Keratinocyte (primary cell): ENCODE measurements at regions not wholly inside any gene's neighbourhood (a gene's known extent, or its start where the extent isn't known, plus 50 kb on each side); places are given as distances from the start of the nearest gene placed in this dataset.
A peak's percentile ranks its signal among the peaks of the same experiment; 100 is the strongest.

Experiments
- DNase-seq: peaks from one replicate; pipeline ENCODE4 v3.0.0-alpha.2; 2011; ENCODE audit warnings: low read depth, missing footprints, low spot score
- FAIRE-seq: peaks from 2 replicates; lab custom pipeline; 2011; peaks lifted over from hg19 to GRCh38; lab: Jason Lieb, UNC
- H2AFZ ChIP-seq: 2 replicates; pipeline ENCODE4 v1.6.0; 2012; ENCODE audit warnings: low read length, control low read depth, inconsistent platforms; ENCODE audit not compliant: control insufficient read depth
- H3K27ac ChIP-seq: 2 replicates; pipeline ENCODE4 v1.5.1; 2011; ENCODE audit warnings: low read length; ENCODE audit not compliant: control insufficient read depth, insufficient read depth
- H3K27me3 ChIP-seq: 3 replicates; pipeline ENCODE4 v1.6.0; 2011; ENCODE audit warnings: low read length; ENCODE audit not compliant: control insufficient read depth, insufficient read depth; ENCODE audit errors: extremely low read depth
- H3K36me3 ChIP-seq, 2 experiments: 2 replicates in 1 of 2; 3 replicates in 1 of 2; pipeline ENCODE4 v1.5.1; 2011; ENCODE audit warnings: low read length in 2 of 2, mild to moderate bottlenecking in 1 of 2; ENCODE audit not compliant: control insufficient read depth in 2 of 2, insufficient read depth in 2 of 2; ENCODE audit errors: extremely low read depth in 1 of 2
- H3K4me1 ChIP-seq: 3 replicates; pipeline ENCODE4 v1.5.1; 2011; ENCODE audit warnings: low read length; ENCODE audit not compliant: control insufficient read depth, insufficient read depth; ENCODE audit errors: extremely low read depth
- H3K4me2 ChIP-seq: 3 replicates; pipeline ENCODE4 v1.6.0; 2011; ENCODE audit warnings: low read depth, low read length; ENCODE audit not compliant: control insufficient read depth, insufficient read depth; ENCODE audit errors: extremely low read depth
- H3K4me3 ChIP-seq, 3 experiments: fragments of 200-600 bp in 1 of 3; sonication (generic) in 1 of 3; 2 replicates in 2 of 3; 3 replicates in 1 of 3; pipeline ENCODE4 v1.5.1; 2011 to 2016; ENCODE audit warnings: low read length in 3 of 3, mild to moderate bottlenecking in 3 of 3, control low read depth in 2 of 3, inconsistent platforms in 1 of 3, low read depth in 1 of 3, mixed read lengths in 1 of 3, mixed run types in 1 of 3, moderate library complexity in 1 of 3; ENCODE audit not compliant: control insufficient read depth in 2 of 3, insufficient read depth in 2 of 3; ENCODE audit errors: extremely low read depth in 1 of 3
- H3K79me2 ChIP-seq: 2 replicates; pipeline ENCODE4 v1.6.0; 2012; ENCODE audit warnings: low read length; ENCODE audit not compliant: control insufficient read depth, insufficient read depth
- H3K9ac ChIP-seq: 3 replicates; pipeline ENCODE4 v1.6.0; 2011; ENCODE audit warnings: low read length; ENCODE audit not compliant: control insufficient read depth, insufficient read depth; ENCODE audit errors: extremely low read depth
- H3K9me1 ChIP-seq: 3 replicates; pipeline ENCODE4 v1.6.0; 2011; ENCODE audit warnings: low read length; ENCODE audit not compliant: control insufficient read depth, insufficient read depth; ENCODE audit errors: extremely low read depth
- H3K9me3 ChIP-seq: 2 replicates; pipeline ENCODE4 v1.5.1; 2012; ENCODE audit warnings: low read depth, low read length; ENCODE audit not compliant: control insufficient read depth
- H4K20me1 ChIP-seq: 3 replicates; pipeline ENCODE4 v1.6.0; 2011; ENCODE audit warnings: low read length; ENCODE audit not compliant: control insufficient read depth, insufficient read depth; ENCODE audit errors: extremely low read depth
- EZH2 ChIP-seq: IDR thresholded peaks from one replicate; pipeline ENCODE4 v1.6.1; 2012; ENCODE audit warnings: inconsistent platforms, mild to moderate bottlenecking, low read length, moderate library complexity
- dilution Hi-C: fragments of 300-500 bp; cut with MboI; formaldehyde crosslinking; loops from one replicate; pipeline ENCODE4 v1.7.0; 2020; ENCODE audit warnings: low sequenced_read_pairs; ENCODE audit not compliant: extremely low pct_ligation_motif_present
- TF ChIP-seq, protein P1 (sequence below), 3 experiments: IDR thresholded peaks in 1 of 3; conservative IDR thresholded peaks in 1 of 3; optimal IDR thresholded peaks in 1 of 3; 2 replicates in 2 of 3; 3 replicates in 1 of 3; pipeline versions ENCODE3 to v1.5.1; 2011; ENCODE audit warnings: low read length in 3 of 3, mild to moderate bottlenecking in 3 of 3, moderate library complexity in 2 of 3, control low read depth in 1 of 3, inconsistent platforms in 1 of 3; ENCODE audit not compliant: insufficient read depth in 2 of 3; ENCODE audit errors: extremely low read depth in 1 of 3

DNA sequence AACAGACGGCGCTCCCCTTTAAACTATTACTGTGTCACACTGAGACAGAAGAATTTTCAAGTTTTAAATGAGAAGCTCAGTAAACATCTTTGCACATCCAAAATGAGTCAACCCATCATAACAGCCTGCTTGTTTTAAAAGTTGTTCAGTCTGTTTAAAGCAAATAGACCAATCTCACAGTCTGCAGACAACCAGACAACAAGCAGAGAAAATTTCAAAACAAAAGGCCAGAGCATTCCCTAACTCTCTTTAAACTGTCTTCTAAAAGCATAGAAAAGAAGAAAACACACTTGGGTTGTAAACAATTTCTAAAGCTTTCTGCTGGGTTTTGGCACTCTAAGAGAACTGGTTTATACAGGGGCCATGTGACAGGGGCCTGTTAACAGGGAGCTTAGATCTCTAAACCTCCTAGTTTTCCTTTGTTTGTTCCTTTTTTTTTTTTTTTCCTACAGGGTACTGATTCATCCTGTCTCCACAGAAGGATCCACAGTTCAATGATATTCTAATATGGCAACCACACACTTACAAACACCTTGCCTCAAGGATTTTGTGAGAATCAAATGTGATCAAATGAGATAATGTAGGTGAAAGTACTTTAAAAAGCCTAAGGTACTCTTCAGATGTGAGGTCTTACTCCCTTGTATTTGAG is 100.8 kb upstream of the MAML3 start:
- Histone ChIP-seq H4K20me1 (no peaks in the 10 kb centered on the region), H3K27ac (no peak overlapping the region), H2AFZ (no peak overlapping the region), H3K9me1 (no peaks in the 10 kb centered on the region), H3K9me3 (no peaks in the 10 kb centered on the region), H3K4me3 (no peak overlapping the region), H3K79me2 (no peaks in the 10 kb centered on the region), H3K9ac (no peak overlapping the region), H3K27me3 (no peaks in the 10 kb centered on the region), H3K4me1 (peaks cover 21% of the 10 kb centered on the region), H3K36me3 (no peaks in the 10 kb centered on the region), H3K4me2 (no peak overlapping the region)
- no peak for DNase-seq
- no peak for TF ChIP-seq EZH2
- TF ChIP-seq, protein P1, sequence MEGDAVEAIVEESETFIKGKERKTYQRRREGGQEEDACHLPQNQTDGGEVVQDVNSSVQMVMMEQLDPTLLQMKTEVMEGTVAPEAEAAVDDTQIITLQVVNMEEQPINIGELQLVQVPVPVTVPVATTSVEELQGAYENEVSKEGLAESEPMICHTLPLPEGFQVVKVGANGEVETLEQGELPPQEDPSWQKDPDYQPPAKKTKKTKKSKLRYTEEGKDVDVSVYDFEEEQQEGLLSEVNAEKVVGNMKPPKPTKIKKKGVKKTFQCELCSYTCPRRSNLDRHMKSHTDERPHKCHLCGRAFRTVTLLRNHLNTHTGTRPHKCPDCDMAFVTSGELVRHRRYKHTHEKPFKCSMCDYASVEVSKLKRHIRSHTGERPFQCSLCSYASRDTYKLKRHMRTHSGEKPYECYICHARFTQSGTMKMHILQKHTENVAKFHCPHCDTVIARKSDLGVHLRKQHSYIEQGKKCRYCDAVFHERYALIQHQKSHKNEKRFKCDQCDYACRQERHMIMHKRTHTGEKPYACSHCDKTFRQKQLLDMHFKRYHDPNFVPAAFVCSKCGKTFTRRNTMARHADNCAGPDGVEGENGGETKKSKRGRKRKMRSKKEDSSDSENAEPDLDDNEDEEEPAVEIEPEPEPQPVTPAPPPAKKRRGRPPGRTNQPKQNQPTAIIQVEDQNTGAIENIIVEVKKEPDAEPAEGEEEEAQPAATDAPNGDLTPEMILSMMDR (optimal IDR thresholded peaks at IDR 0.05 in 1 of 3, IDR thresholded peaks at IDR 0.05 in 1 of 3, conservative IDR thresholded peaks at IDR 0.05 in 1 of 3; ENCODE audit: extremely low read depth in 1 of 3, insufficient read depth in 2 of 3, low read length in 3 of 3), result no peak
- no peak for FAIRE-seq
- dilution Hi-C loops, result no loop called here

DNA sequence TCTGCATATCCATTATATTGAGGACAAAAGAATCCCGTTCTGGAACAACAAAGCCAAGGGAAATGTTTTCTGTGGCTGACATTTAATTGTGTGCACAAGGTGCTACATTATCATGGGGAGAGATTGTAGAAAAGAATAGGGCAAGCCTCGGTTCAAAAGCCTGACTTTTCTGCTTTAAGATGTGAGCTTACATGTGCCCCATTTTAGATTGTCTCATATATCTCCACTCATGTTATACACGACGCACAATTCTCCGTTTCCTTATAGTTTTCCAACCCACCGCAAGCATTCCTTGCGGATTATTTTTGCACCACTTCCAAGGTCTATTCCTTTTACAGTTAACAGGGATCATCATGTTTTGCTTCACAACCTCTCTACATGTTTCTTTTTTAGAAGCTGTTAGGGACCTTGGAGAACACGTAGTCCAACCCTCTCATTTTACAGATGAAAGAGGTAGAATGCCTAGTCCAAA is 99.6 kb upstream of the MAML3 start:
- Histone ChIP-seq H3K9me3 (no peaks in the 10 kb centered on the region), H4K20me1 (no peaks in the 10 kb centered on the region)
- FAIRE-seq, result peak; percentile 44

More for the DNA sequence above, 99.6 kb upstream of the MAML3 start:
- H3K27me3 ChIP-seq, result no peaks in the 10 kb centered on the region
- H3K4me1 ChIP-seq, result peaks cover 19% of the 10 kb centered on the region
- DNase-seq, result no peak
- no peak overlapping the region for H2AFZ ChIP-seq
- no peaks in the 10 kb centered on the region for H3K36me3 ChIP-seq
- H3K4me2 ChIP-seq, result peak overlapping the region; percentile 67
- no peak overlapping the region for H3K9ac ChIP-seq
- H3K9me1 ChIP-seq, result no peaks in the 10 kb centered on the region
- no peak for TF ChIP-seq EZH2
- H3K4me3 ChIP-seq, result peak overlapping the region in 1 of 3 experiments; percentile 54
- no peaks in the 10 kb centered on the region for H3K79me2 ChIP-seq
- H3K27ac ChIP-seq, result no peak overlapping the region
- dilution Hi-C loops, result no loop called here
